Panc1 (cell line): ENCODE measurements at regions not wholly inside any gene's neighbourhood (a gene's known extent, or its start where the extent isn't known, plus 50 kb on each side); places are given as distances from the start of the nearest gene placed in this dataset.

ENCODE experiments used
- ATAC-seq: fragments of 200-7000 bp; cut with Tn5 transposase; 2 replicates; pipeline ENCODE4 v1.9.1; 2020; ENCODE audit warnings: mild to moderate bottlenecking, moderate library complexity
- BruUV-seq: library from RNA; stranded (reverse); fragments of 400-500 nt; replicated peaks from 2 replicates; lab custom pipeline; 2021; lab: Mats Ljungman, UMichigan
- CTCF ChIA-PET: fragments of 300-600 bp; sonication (Branson Sonifier 250); formaldehyde crosslinking; loops from one replicate; lab custom pipeline; 2022; ENCODE audit warnings: antibody characterized with exemption; lab: Charles Lee
- POLR2A ChIA-PET: fragments of 300-600 bp; sonication (Branson Sonifier 250); formaldehyde crosslinking; loops from one replicate; lab custom pipeline; 2022; ENCODE audit warnings: antibody characterized with exemption; lab: Charles Lee
- DNase-seq: peaks from one replicate; pipeline ENCODE4 v3.0.0-alpha.2; 2010; ENCODE audit warnings: low read depth, low spot score
- H3K27ac ChIP-seq: 2 replicates; pipeline ENCODE4 v1.5.1; 2011; ENCODE audit warnings: mild to moderate bottlenecking, low read length, inconsistent platforms
- H3K27me3 ChIP-seq: fragments of 200-500 bp; sonication (Bioruptor generic); 2 replicates; pipeline ENCODE4 v1.6.0; 2014; ENCODE audit warnings: low read length, inconsistent platforms; ENCODE audit not compliant: control insufficient read depth, insufficient read depth
- H3K36me3 ChIP-seq: fragments of 200-500 bp; sonication (Bioruptor generic); 2 replicates; pipeline ENCODE4 v1.5.1; 2014; ENCODE audit warnings: inconsistent platforms, mild to moderate bottlenecking, low read length, moderate library complexity; ENCODE audit not compliant: control insufficient read depth, insufficient read depth
- H3K4me1 ChIP-seq: 2 replicates; pipeline ENCODE4 v1.5.1; 2011; ENCODE audit warnings: inconsistent platforms, mild to moderate bottlenecking, low read length, moderate library complexity; ENCODE audit not compliant: control insufficient read depth, insufficient read depth
- H3K4me3 ChIP-seq, 2 experiments: 2 replicates each; pipeline ENCODE4 v1.5.1; 2011 to 2012; ENCODE audit warnings: low read depth in 2 of 2, low read length in 2 of 2, mild to moderate bottlenecking in 2 of 2, inconsistent platforms in 1 of 2, moderate library complexity in 1 of 2
- H3K9me3 ChIP-seq: fragments of 200-500 bp; sonication (Bioruptor generic); 2 replicates; pipeline ENCODE4 v1.5.1; 2014; ENCODE audit warnings: low read depth, mild to moderate bottlenecking, inconsistent platforms, low read length, moderate library complexity; ENCODE audit not compliant: control insufficient read depth, insufficient read depth
- CTCF ChIP-seq: fragments of 450-650 bp; IDR thresholded peaks from 2 replicates; pipeline ENCODE4 v1.5.1; 2017; ENCODE audit warnings: mild to moderate bottlenecking
- POLR2AphosphoS5 ChIP-seq: IDR thresholded peaks from 2 replicates; pipeline ENCODE4 v1.6.1; 2012; ENCODE audit warnings: mild to moderate bottlenecking, low read depth, low read length, moderate library complexity
- REST ChIP-seq, 2 experiments: IDR thresholded peaks; 2 replicates each; pipeline ENCODE4 v1.6.1; 2011 to 2012; ENCODE audit warnings: low read depth in 2 of 2, control low read depth in 1 of 2, low read length in 1 of 2, mild to moderate bottlenecking in 1 of 2, moderate library complexity in 1 of 2; ENCODE audit not compliant: insufficient read depth in 1 of 2
- SIN3A ChIP-seq: IDR thresholded peaks from 2 replicates; pipeline ENCODE4 v1.6.1; 2012; ENCODE audit warnings: low read depth, mild to moderate bottlenecking, low read length, moderate library complexity, borderline replicate concordance; ENCODE audit not compliant: insufficient read depth
- TCF7L2 ChIP-seq: IDR thresholded peaks from 2 replicates; pipeline ENCODE4 v1.6.1; 2011; ENCODE audit warnings: mild to moderate bottlenecking, low read depth, low read length, inconsistent platforms
- in situ Hi-C: cut with HindIII; loops from 2 replicates; pipeline ENCODE4 v1.10.0; 2016; ENCODE audit warnings: low sequenced_read_pairs, low pct_unique_long_range_greater_than_20kb
- intact Hi-C: fragments of 100-400 bp; cut with micrococcal nuclease; formaldehyde crosslinking; loops from one replicate; pipeline ENCODE4 v1.10.0; 2022; ENCODE audit not compliant: unreplicated experiment

DNA sequence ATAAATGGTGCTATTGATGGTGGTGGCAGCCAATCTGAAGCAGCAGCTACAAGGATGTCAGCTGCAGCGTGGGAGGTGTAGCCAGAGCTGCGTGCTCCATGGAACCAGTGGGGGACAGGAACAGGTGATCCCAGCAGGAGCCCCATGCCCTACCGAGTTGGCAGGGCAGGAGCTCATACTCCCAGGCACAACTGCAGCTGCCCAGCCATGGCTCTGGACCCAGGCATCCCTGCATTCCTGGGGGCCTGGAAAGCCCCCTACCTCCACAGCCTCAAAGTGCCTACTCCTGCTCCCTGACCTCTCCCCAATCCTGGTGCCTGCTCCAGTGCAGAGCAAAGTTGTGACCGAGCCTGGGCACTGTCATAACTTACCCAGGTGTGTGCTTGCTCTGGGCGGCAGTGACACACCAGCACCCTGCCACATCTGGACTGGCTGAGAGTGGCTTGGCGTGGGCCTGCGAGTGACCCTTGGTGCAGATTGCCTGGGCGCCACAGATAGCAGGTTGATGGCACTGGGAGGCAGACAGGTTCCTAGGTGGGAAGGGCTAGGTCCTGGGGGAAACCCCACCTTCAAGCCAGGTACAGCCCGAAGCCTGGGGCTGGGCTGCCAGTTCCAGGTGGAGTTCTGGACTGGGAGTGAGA lies 101.1 kb downstream of the DCAF12L2 start:
- Histone ChIP-seq H3K4me1 (no peaks in the 10 kb centered on the region), H3K36me3 (no peaks in the 10 kb centered on the region), H3K27ac (no peak overlapping the region), H3K4me3 (no peak overlapping the region), H3K27me3 (no peaks in the 10 kb centered on the region), H3K9me3 (no peaks in the 10 kb centered on the region)
- ChIA-PET POLR2A (no interaction called here), CTCF (no interaction called here)
- no peak for ATAC-seq
- TF ChIP-seq SIN3A (no peak), TCF7L2 (no peak), REST (IDR thresholded peaks at IDR 0.05; ENCODE audit: insufficient read depth in 1 of 2, low read depth in 2 of 2, low read length in 1 of 2) (no peak), CTCF (no peak), POLR2AphosphoS5 (no peak)
- no peak for DNase-seq
- intact Hi-C loops: no loop called here
- BruUV-seq: no TSS peak
- in situ Hi-C loops: no loop called here

- no peak overlapping the region for H3K27ac ChIP-seq
- no peak for TF ChIP-seq POLR2AphosphoS5
- TF ChIP-seq REST (IDR thresholded peaks at IDR 0.05; ENCODE audit: insufficient read depth in 1 of 2, low read depth in 2 of 2, low read length in 1 of 2): no peak
- no peak for TF ChIP-seq SIN3A
- TF ChIP-seq TCF7L2: no peak
- TF ChIP-seq CTCF: no peak
- intact Hi-C loops: no loop called here
- ChIA-PET POLR2A (no interaction called here), CTCF (no interaction called here)
- BruUV-seq: no TSS peak
- no peak overlapping the region for H3K4me3 ChIP-seq
- DNase-seq (no peak), ATAC-seq (no peak)
- no peaks in the 10 kb centered on the region for H3K27me3 ChIP-seq
- H3K9me3 ChIP-seq: no peaks in the 10 kb centered on the region
- H3K36me3 ChIP-seq: no peaks in the 10 kb centered on the region
- H3K4me1 ChIP-seq: no peaks in the 10 kb centered on the region
- in situ Hi-C loops: no loop called here
Measured at GRCh38 chrX:126065901-126066660, 100.0 kb downstream of the DCAF12L2 start.
